ENCODE measurements at regions not wholly inside any gene's neighbourhood (a gene's known extent, or its start where the extent isn't known, plus 50 kb on each side); places are given as distances from the start of the nearest gene placed in this dataset.

DNA sequence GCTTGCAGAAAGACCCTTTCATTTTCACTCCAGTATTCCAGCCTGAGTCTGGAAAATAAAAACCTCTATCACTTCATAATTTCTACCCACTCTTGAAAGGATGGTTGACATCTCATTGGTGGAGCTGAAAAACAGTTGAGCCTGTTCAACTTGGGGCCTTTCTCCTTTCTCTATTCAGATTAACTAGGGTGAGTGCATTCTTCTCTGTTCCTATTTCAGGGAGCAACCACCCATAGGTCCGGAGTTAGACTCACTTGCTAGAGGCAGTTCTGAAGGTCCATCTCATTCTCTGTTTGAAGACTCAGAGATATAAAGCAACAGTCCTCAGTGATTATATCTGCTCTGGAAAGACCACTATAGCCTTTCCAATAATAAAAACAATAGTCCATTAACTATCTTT is 167.9 kb upstream of the SPOPL start:
- no peaks in the 10 kb centered on the region for H3K36me3 Mint-ChIP-seq

DNA sequence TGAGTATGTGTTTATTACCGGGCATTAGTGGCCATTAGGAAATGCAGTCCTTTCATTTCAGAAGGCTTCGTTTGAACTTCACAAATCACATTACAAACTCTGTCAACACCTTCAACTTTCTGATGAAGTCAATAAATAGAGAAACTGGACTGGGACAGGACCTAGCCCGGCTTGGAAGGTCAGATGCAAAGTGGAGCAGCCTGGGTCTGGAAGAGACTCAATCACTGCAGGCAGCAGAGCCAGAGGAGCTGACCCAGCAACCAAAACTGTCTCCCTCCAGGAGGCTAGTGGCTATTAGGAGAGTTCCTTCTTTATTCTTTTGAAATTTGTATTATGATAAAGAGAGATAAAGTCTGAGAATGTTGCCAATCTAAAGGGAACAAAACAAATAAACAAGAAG is 167.2 kb upstream of the SPOPL start:
- Mint-ChIP-seq H3K27me3 (ENCODE audit: low read depth in 3 of 3) (no peaks in the 10 kb centered on the region), H3K4me1 (no peaks in the 10 kb centered on the region), H3K9me3 (peaks cover 0 to 5% (median 0%) of the 10 kb centered on the region in 7 donors), H3K27ac (peak overlapping the region in 1 of 7 donors; percentile 6), H3K4me3 (no peak overlapping the region), H3K36me3 (no peaks in the 10 kb centered on the region)
- no peaks in the 10 kb centered on the region for H3K79me2 ChIP-seq (ENCODE audit: insufficient read depth, low read length)
- no peaks in the 10 kb centered on the region for H4K20me1 ChIP-seq (ENCODE audit: insufficient read depth, low read length)
- TF ChIP-seq, protein P1, sequence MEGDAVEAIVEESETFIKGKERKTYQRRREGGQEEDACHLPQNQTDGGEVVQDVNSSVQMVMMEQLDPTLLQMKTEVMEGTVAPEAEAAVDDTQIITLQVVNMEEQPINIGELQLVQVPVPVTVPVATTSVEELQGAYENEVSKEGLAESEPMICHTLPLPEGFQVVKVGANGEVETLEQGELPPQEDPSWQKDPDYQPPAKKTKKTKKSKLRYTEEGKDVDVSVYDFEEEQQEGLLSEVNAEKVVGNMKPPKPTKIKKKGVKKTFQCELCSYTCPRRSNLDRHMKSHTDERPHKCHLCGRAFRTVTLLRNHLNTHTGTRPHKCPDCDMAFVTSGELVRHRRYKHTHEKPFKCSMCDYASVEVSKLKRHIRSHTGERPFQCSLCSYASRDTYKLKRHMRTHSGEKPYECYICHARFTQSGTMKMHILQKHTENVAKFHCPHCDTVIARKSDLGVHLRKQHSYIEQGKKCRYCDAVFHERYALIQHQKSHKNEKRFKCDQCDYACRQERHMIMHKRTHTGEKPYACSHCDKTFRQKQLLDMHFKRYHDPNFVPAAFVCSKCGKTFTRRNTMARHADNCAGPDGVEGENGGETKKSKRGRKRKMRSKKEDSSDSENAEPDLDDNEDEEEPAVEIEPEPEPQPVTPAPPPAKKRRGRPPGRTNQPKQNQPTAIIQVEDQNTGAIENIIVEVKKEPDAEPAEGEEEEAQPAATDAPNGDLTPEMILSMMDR (IDR thresholded peaks at IDR 0.05), result no peak
- WGBS (ENCODE audit: insufficient coverage), result no CpG with 5 or more reads among the region's 3 CpGs
- H3K4me1 ChIP-seq (ENCODE audit: control insufficient read depth in 1 of 2, insufficient read depth in 2 of 2, low read length in 2 of 2), result no peaks in the 10 kb centered on the region
- no peak for DNase-seq
- no peak overlapping the region for H2AFZ ChIP-seq (ENCODE audit: insufficient read depth, low read depth, low read length, poor library complexity, severe bottlenecking)
- no peak overlapping the region for H3K27ac ChIP-seq (ENCODE audit: low read depth in 1 of 2, low read length in 2 of 2)
- H3K4me3 ChIP-seq (replicated peaks in 1 of 3; ENCODE audit: low read depth in 2 of 3, low read length in 3 of 3), result no peak overlapping the region
- H3K9me3 ChIP-seq (replicated peaks in 1 of 2; ENCODE audit: control insufficient read depth in 1 of 2, insufficient read depth in 1 of 2, low read length in 2 of 2), result no peaks in the 10 kb centered on the region
- H3K27me3 ChIP-seq (ENCODE audit: control insufficient read depth in 2 of 2, insufficient read depth in 2 of 2, low read length in 2 of 2), result no peaks in the 10 kb centered on the region
- no peak overlapping the region for H3K4me2 ChIP-seq (replicated peaks; ENCODE audit: extremely low read depth, low read length, poor library complexity, severe bottlenecking)
- H3K9ac ChIP-seq (ENCODE audit: insufficient read depth, low read length, poor library complexity, severe bottlenecking), result no peak overlapping the region
- intact Hi-C loops (cut with micrococcal nuclease), result no loop called here
- no peaks in the 10 kb centered on the region for H3K36me3 ChIP-seq (replicated peaks in 1 of 2; ENCODE audit: control insufficient read depth in 1 of 2, insufficient read depth in 2 of 2, low read length in 2 of 2)

More for the DNA sequence above, 167.9 kb upstream of the SPOPL start:
- no peak for DNase-seq
- Histone ChIP-seq H2AFZ (ENCODE audit: insufficient read depth, low read depth, low read length, poor library complexity, severe bottlenecking) (no peak overlapping the region), H4K20me1 (ENCODE audit: insufficient read depth, low read length) (no peaks in the 10 kb centered on the region), H3K27me3 (ENCODE audit: control insufficient read depth in 2 of 2, insufficient read depth in 2 of 2, low read length in 2 of 2) (no peaks in the 10 kb centered on the region), H3K79me2 (ENCODE audit: insufficient read depth, low read length) (no peaks in the 10 kb centered on the region), H3K4me1 (ENCODE audit: control insufficient read depth in 1 of 2, insufficient read depth in 2 of 2, low read length in 2 of 2) (no peaks in the 10 kb centered on the region), H3K27ac (ENCODE audit: low read depth in 1 of 2, low read length in 2 of 2) (no peak overlapping the region), H3K4me3 (replicated peaks in 1 of 3; ENCODE audit: low read depth in 2 of 3, low read length in 3 of 3) (no peak overlapping the region), H3K9ac (ENCODE audit: insufficient read depth, low read length, poor library complexity, severe bottlenecking) (no peak overlapping the region), H3K9me3 (replicated peaks in 1 of 2; ENCODE audit: control insufficient read depth in 1 of 2, insufficient read depth in 1 of 2, low read length in 2 of 2) (no peaks in the 10 kb centered on the region), H3K4me2 (replicated peaks; ENCODE audit: extremely low read depth, low read length, poor library complexity, severe bottlenecking) (no peak overlapping the region), H3K36me3 (replicated peaks in 1 of 2; ENCODE audit: control insufficient read depth in 1 of 2, insufficient read depth in 2 of 2, low read length in 2 of 2) (no peaks in the 10 kb centered on the region)
- Mint-ChIP-seq H3K27ac (no peak overlapping the region), H3K4me1 (no peaks in the 10 kb centered on the region), H3K4me3 (no peak overlapping the region), H3K9me3 (peaks cover 0 to 5% (median 0%) of the 10 kb centered on the region in 7 donors), H3K27me3 (ENCODE audit: low read depth in 3 of 3) (no peaks in the 10 kb centered on the region)
- TF ChIP-seq, protein P1 (IDR thresholded peaks at IDR 0.05), result no peak
- 100% methylated on average over 1 of the region's 1 CpG for WGBS (ENCODE audit: insufficient coverage)
- intact Hi-C loops (cut with micrococcal nuclease), result no loop called here

Measured in CD14-positive monocyte (primary cell).